KMS-11 (cell line): ENCODE measurements at regions not wholly inside any gene's neighbourhood (a gene's known extent, or its start where the extent isn't known, plus 50 kb on each side); places are given as distances from the start of the nearest gene placed in this dataset.

Experiments used
- H2AFZ ChIP-seq: fragments of 200-600 bp; sonication (generic); 2 replicates; pipeline ENCODE4 v1.6.1; 2016; ENCODE audit warnings: antibody characterized with exemption, mixed run types, low read depth
- H3K27ac ChIP-seq: fragments of 200-600 bp; sonication (generic); 2 replicates; pipeline ENCODE4 v1.6.1; 2016; ENCODE audit warnings: mild to moderate bottlenecking, mixed run types
- H3K27me3 ChIP-seq: fragments of 200-600 bp; sonication (generic); 2 replicates; pipeline ENCODE4 v1.6.1; 2017; ENCODE audit warnings: mild to moderate bottlenecking, low read depth, mixed run types, moderate library complexity; ENCODE audit not compliant: insufficient read depth
- H3K36me3 ChIP-seq: fragments of 200-600 bp; sonication (generic); 2 replicates; pipeline ENCODE4 v1.6.1; 2017; ENCODE audit warnings: mild to moderate bottlenecking, mixed run types; ENCODE audit not compliant: insufficient read depth
- H3K4me1 ChIP-seq: fragments of 200-600 bp; sonication (generic); 2 replicates; pipeline ENCODE4 v1.6.1; 2016; ENCODE audit warnings: mild to moderate bottlenecking, low read depth, mixed run types; ENCODE audit not compliant: poor library complexity, severe bottlenecking
- H3K4me2 ChIP-seq: fragments of 200-600 bp; sonication (generic); 2 replicates; pipeline ENCODE4 v1.7.0; 2016; ENCODE audit warnings: mild to moderate bottlenecking, mixed run types
- H3K4me3 ChIP-seq: fragments of 200-600 bp; sonication (generic); IDR thresholded peaks from 2 replicates; pipeline ENCODE4 v1.6.1; 2017; ENCODE audit warnings: low read depth, low read length, mixed read lengths; ENCODE audit not compliant: insufficient read depth
- H3K79me2 ChIP-seq: fragments of 200-600 bp; sonication (generic); 2 replicates; pipeline ENCODE4 v1.6.1; 2016; ENCODE audit warnings: low read depth, mixed run types; ENCODE audit not compliant: insufficient read depth
- H3K9ac ChIP-seq: fragments of 200-600 bp; sonication (generic); 2 replicates; pipeline ENCODE4 v1.6.1; 2016; ENCODE audit warnings: mild to moderate bottlenecking, mixed run types
- H4K20me1 ChIP-seq: fragments of 200-600 bp; sonication (generic); 2 replicates; pipeline ENCODE4 v1.6.1; 2016; ENCODE audit warnings: mild to moderate bottlenecking, mixed run types; ENCODE audit not compliant: insufficient read depth
- CTCF ChIP-seq: fragments of 200-600 bp; sonication (generic); conservative IDR thresholded peaks from 2 replicates; pipeline ENCODE4 v1.6.1; 2017; ENCODE audit warnings: low read depth, mild to moderate bottlenecking, antibody characterized with exemption, low read length, moderate library complexity, mixed read lengths

- Histone ChIP-seq H3K9ac (no peak overlapping the region), H3K27me3 (no peaks in the 10 kb centered on the region), H3K4me2 (no peak overlapping the region), H4K20me1 (no peaks in the 10 kb centered on the region), H3K36me3 (no peaks in the 10 kb centered on the region), H2AFZ (no peak overlapping the region), H3K27ac (no peak overlapping the region), H3K79me2 (no peaks in the 10 kb centered on the region), H3K4me3 (no peak overlapping the region), H3K4me1 (no peaks in the 10 kb centered on the region)
- TF ChIP-seq CTCF: no peak
Observed at GRCh38 chr6:48272518-48272917, 161.5 kb upstream of the PTCHD4 start.

GRCh38 chr6:48255094-48255493, 144.1 kb upstream of the PTCHD4 start:
- Histone ChIP-seq H4K20me1 (no peaks in the 10 kb centered on the region), H3K27me3 (no peaks in the 10 kb centered on the region), H3K36me3 (no peaks in the 10 kb centered on the region), H3K4me3 (no peak overlapping the region), H3K79me2 (no peaks in the 10 kb centered on the region), H3K27ac (no peak overlapping the region), H3K9ac (no peak overlapping the region), H3K4me2 (no peak overlapping the region), H3K4me1 (no peaks in the 10 kb centered on the region), H2AFZ (no peak overlapping the region)
- TF ChIP-seq CTCF: no peak

GRCh38 chr6:48249071-48249470, 138.1 kb upstream of the PTCHD4 start:
- H4K20me1 ChIP-seq: no peaks in the 10 kb centered on the region
- no peaks in the 10 kb centered on the region for H3K27me3 ChIP-seq
- no peak overlapping the region for H3K9ac ChIP-seq
- H3K4me2 ChIP-seq: no peak overlapping the region
- no peaks in the 10 kb centered on the region for H3K36me3 ChIP-seq
- no peaks in the 10 kb centered on the region for H3K4me1 ChIP-seq
- no peak overlapping the region for H3K27ac ChIP-seq
- no peaks in the 10 kb centered on the region for H3K79me2 ChIP-seq
- TF ChIP-seq CTCF: no peak
- H2AFZ ChIP-seq: no peak overlapping the region
- no peak overlapping the region for H3K4me3 ChIP-seq

- TF ChIP-seq CTCF: no peak
Observed at GRCh38 chr6:48243071-48243470, 132.1 kb upstream of the PTCHD4 start.

More at GRCh38 chr6:48243071-48243470, 132.1 kb upstream of the PTCHD4 start:
- Histone ChIP-seq H3K4me2 (no peak overlapping the region), H3K27ac (no peak overlapping the region), H3K79me2 (no peaks in the 10 kb centered on the region), H2AFZ (no peak overlapping the region), H4K20me1 (no peaks in the 10 kb centered on the region), H3K27me3 (no peaks in the 10 kb centered on the region), H3K36me3 (no peaks in the 10 kb centered on the region), H3K4me1 (no peaks in the 10 kb centered on the region), H3K9ac (no peak overlapping the region), H3K4me3 (no peak overlapping the region)
